WI38 (cell line): ENCODE measurements at regions not wholly inside any gene's neighbourhood (a gene's known extent, or its start where the extent isn't known, plus 50 kb on each side); places are given as distances from the start of the nearest gene placed in this dataset.

Source experiments
- H3K4me3 ChIP-seq: 2 replicates; pipeline ENCODE4 v1.5.1; 2011; ENCODE audit warnings: low read depth, mild to moderate bottlenecking, control low read depth, low read length
- CTCF ChIP-seq: IDR thresholded peaks from 2 replicates; pipeline ENCODE4 v1.5.1; 2012; ENCODE audit warnings: low read depth, mild to moderate bottlenecking, control low read depth, low read length

- H3K4me3 ChIP-seq: no peak overlapping the region
- no peak for TF ChIP-seq CTCF
These were observed 319.5 kb upstream of the CA10 start for GRCh38 chr17:52477824-52478699.

GRCh38 chr17:52476638-52477313 is 318.3 kb upstream of the CA10 start:
- no peak for TF ChIP-seq CTCF
- no peak overlapping the region for H3K4me3 ChIP-seq

- no peak for TF ChIP-seq CTCF
- H3K4me3 ChIP-seq: no peak overlapping the region
These were observed 312.0 kb upstream of the CA10 start for GRCh38 chr17:52470553-52470952.

- H3K4me3 ChIP-seq: no peak overlapping the region
- TF ChIP-seq CTCF: no peak
These were observed 306.9 kb upstream of the CA10 start for GRCh38 chr17:52465407-52465806.

- H3K4me3 ChIP-seq: no peak overlapping the region
- no peak for TF ChIP-seq CTCF
These were observed 292.9 kb upstream of the CA10 start for GRCh38 chr17:52451294-52451861.

GRCh38 chr17:52442350-52442749 is 283.8 kb upstream of the CA10 start:
- no peak overlapping the region for H3K4me3 ChIP-seq
- TF ChIP-seq CTCF: no peak
